H1 (cell line): ENCODE measurements at regions not wholly inside any gene's neighbourhood (a gene's known extent, or its start where the extent isn't known, plus 50 kb on each side); places are given as distances from the start of the nearest gene placed in this dataset.

Experiments
- CTCF ChIA-PET: fragments of 300-600 bp; sonication (Branson Sonifier 250); formaldehyde crosslinking; loops from one replicate; lab custom pipeline; 2021; ENCODE audit not compliant: partially characterized antibody; lab: Charles Lee
- POLR2A ChIA-PET: fragments of 300-600 bp; sonication (Branson Sonifier 250); formaldehyde crosslinking; loops from one replicate; lab custom pipeline; 2021; ENCODE audit warnings: inconsistent platforms; ENCODE audit not compliant: partially characterized antibody; lab: Charles Lee
- DNase-seq, 2 experiments: peaks; one replicate each; pipeline versions ENCODE4 v3.0.0 to v3.0.0-alpha.2; 2010 to 2022; ENCODE audit warnings: low spot score in 2 of 2, low read depth in 1 of 2, mixed read lengths in 1 of 2
- FAIRE-seq: peaks from 2 replicates; lab custom pipeline; 2011; peaks lifted over from hg19 to GRCh38; lab: Jason Lieb, UNC
- H2AFZ ChIP-seq: 2 replicates; pipeline ENCODE4 v1.8.1; 2012; ENCODE audit warnings: low read length, inconsistent platforms
- H2AK5ac ChIP-seq: 2 replicates; pipeline ENCODE4 v1.6.1; 2013; ENCODE audit warnings: low read depth, low read length
- H2BK120ac ChIP-seq: replicated peaks from 2 replicates; pipeline ENCODE3; 2013; ENCODE audit warnings: low read depth, low read length, inconsistent platforms
- H2BK12ac ChIP-seq: 2 replicates; pipeline ENCODE4 v1.6.1; 2013; ENCODE audit warnings: low read depth, low read length
- H2BK15ac ChIP-seq: 2 replicates; pipeline ENCODE4 v1.6.1; 2013; ENCODE audit warnings: low read length
- H2BK20ac ChIP-seq: 2 replicates; pipeline ENCODE4 v1.6.1; 2013; ENCODE audit warnings: low read length
- H2BK5ac ChIP-seq: 2 replicates; pipeline ENCODE4 v1.6.1; 2013; ENCODE audit warnings: low read depth, low read length
- H3K14ac ChIP-seq: 2 replicates; pipeline ENCODE4 v1.6.1; 2013; ENCODE audit warnings: inconsistent platforms; ENCODE audit not compliant: insufficient read length
- H3K18ac ChIP-seq: 2 replicates; pipeline ENCODE4 v1.6.1; 2013; ENCODE audit warnings: low read length; ENCODE audit errors: extremely low read depth
- H3K23ac ChIP-seq: 2 replicates; pipeline ENCODE4 v1.6.1; 2013; ENCODE audit warnings: inconsistent platforms; ENCODE audit not compliant: insufficient read length
- H3K23me2 ChIP-seq: 2 replicates; pipeline ENCODE4 v1.6.1; 2013; ENCODE audit warnings: low read depth, low read length
- H3K27ac ChIP-seq: 2 replicates; pipeline ENCODE4 v1.6.1; 2011; ENCODE audit warnings: low read depth, low read length, inconsistent platforms
- H3K27me3 ChIP-seq, 4 experiments: replicated peaks in 1 of 4; 1 replicate in 1 of 4; 2 replicates in 3 of 4; pipeline versions ENCODE4 v1.6.1 to v1.8.1; 2011 to 2013; ENCODE audit warnings: low read length in 3 of 4, mild to moderate bottlenecking in 3 of 4, inconsistent platforms in 2 of 4, mixed read lengths in 2 of 4, moderate library complexity in 1 of 4; ENCODE audit not compliant: control insufficient read depth in 3 of 4, insufficient read depth in 3 of 4; ENCODE audit errors: extremely low read depth in 1 of 4
- H3K36me3 ChIP-seq, 4 experiments: 2 replicates each; pipeline versions ENCODE4 v1.6.1 to v1.8.1; 2011 to 2013; ENCODE audit warnings: mild to moderate bottlenecking in 4 of 4, low read length in 3 of 4, moderate library complexity in 2 of 4, control low read depth in 1 of 4, inconsistent platforms in 1 of 4; ENCODE audit not compliant: insufficient read depth in 4 of 4, control insufficient read depth in 2 of 4
- H3K4ac ChIP-seq: replicated peaks from 2 replicates; pipeline ENCODE3; 2013; ENCODE audit warnings: low read length, low read depth, mixed read lengths, inconsistent platforms; ENCODE audit not compliant: insufficient read length
- H3K4me1 ChIP-seq, 4 experiments: replicated peaks in 1 of 4; 1 replicate in 1 of 4; 2 replicates in 3 of 4; pipeline versions ENCODE4 v1.6.1 to v1.8.1; 2011 to 2013; ENCODE audit warnings: low read length in 3 of 4, inconsistent platforms in 2 of 4, mixed read lengths in 1 of 4; ENCODE audit not compliant: insufficient read depth in 4 of 4, control insufficient read depth in 3 of 4
- H3K4me2 ChIP-seq, 2 experiments: 2 replicates each; pipeline versions ENCODE4 v1.6.1 to v1.8.1; 2011 to 2013; ENCODE audit warnings: low read depth in 2 of 2, low read length in 2 of 2, control low read depth in 1 of 2, inconsistent platforms in 1 of 2, mild to moderate bottlenecking in 1 of 2; ENCODE audit not compliant: insufficient read depth in 1 of 2
- H3K4me3 ChIP-seq, 4 experiments: fragments of 200-600, 300-600 bp in 1 of 4; sonication (generic), shearing (Covaris generic), sonication (Bioruptor Twin) in 1 of 4; 2 replicates each; pipeline versions ENCODE4 v1.5.1 to v1.8.1; 2011 to 2016; ENCODE audit warnings: low read length in 4 of 4, low read depth in 3 of 4, control low read depth in 2 of 4, inconsistent platforms in 2 of 4, mild to moderate bottlenecking in 2 of 4, mixed read lengths in 1 of 4, moderate library complexity in 1 of 4; ENCODE audit not compliant: insufficient read depth in 2 of 4; ENCODE audit errors: extremely low read depth in 1 of 4
- H3K56ac ChIP-seq: replicated peaks from 2 replicates; pipeline ENCODE3; 2013; ENCODE audit warnings: low read depth, mild to moderate bottlenecking, mixed read lengths, low read length, inconsistent platforms; ENCODE audit not compliant: insufficient read length
- H3K79me1 ChIP-seq: 2 replicates; pipeline ENCODE4 v1.6.1; 2013; ENCODE audit warnings: low read depth, low read length, control low read depth
- H3K79me2 ChIP-seq, 2 experiments: 2 replicates each; pipeline versions ENCODE4 v1.6.1 to v1.8.1; 2012 to 2013; ENCODE audit warnings: low read length in 2 of 2, mild to moderate bottlenecking in 2 of 2, inconsistent platforms in 1 of 2; ENCODE audit not compliant: insufficient read depth in 2 of 2, control insufficient read depth in 1 of 2
- H3K9ac ChIP-seq, 4 experiments: replicated peaks in 1 of 4; 1 replicate in 1 of 4; 2 replicates in 3 of 4; pipeline versions ENCODE4 v1.6.1 to v1.8.1; 2011 to 2013; ENCODE audit warnings: low read depth in 3 of 4, low read length in 3 of 4, control low read depth in 2 of 4, mild to moderate bottlenecking in 2 of 4, moderate library complexity in 2 of 4, inconsistent platforms in 1 of 4; ENCODE audit errors: extremely low read depth in 1 of 4
- H3K9me3 ChIP-seq, 2 experiments: 2 replicates each; pipeline versions ENCODE4 v1.6.1 to v1.8.1; 2012 to 2013; ENCODE audit warnings: mild to moderate bottlenecking in 2 of 2, moderate library complexity in 2 of 2, control low read depth in 1 of 2, inconsistent platforms in 1 of 2, low read depth in 1 of 2, low read length in 1 of 2, mixed read lengths in 1 of 2; ENCODE audit not compliant: insufficient read depth in 2 of 2
- H4K20me1 ChIP-seq, 2 experiments: replicated peaks in 1 of 2; 2 replicates each; pipeline versions ENCODE3 to v1.8.1; 2011 to 2013; ENCODE audit warnings: inconsistent platforms in 2 of 2, low read length in 2 of 2, mild to moderate bottlenecking in 1 of 2; ENCODE audit not compliant: insufficient read depth in 2 of 2, control insufficient read depth in 1 of 2
- H4K5ac ChIP-seq: 2 replicates; pipeline ENCODE4 v1.6.1; 2013; ENCODE audit warnings: low read length, low read depth, mixed read lengths, inconsistent platforms; ENCODE audit not compliant: insufficient read length
- H4K8ac ChIP-seq: 2 replicates; pipeline ENCODE4 v1.8.0; 2013; ENCODE audit warnings: mild to moderate bottlenecking, moderate library complexity, low read length, inconsistent platforms; ENCODE audit not compliant: insufficient read depth; ENCODE audit errors: extremely low read depth
- H4K91ac ChIP-seq: replicated peaks from 2 replicates; pipeline ENCODE3; 2013; ENCODE audit warnings: low read length, mixed read lengths, inconsistent platforms; ENCODE audit not compliant: insufficient read length
- RAD21 ChIP-seq, 2 experiments: IDR thresholded peaks in 1 of 2; conservative IDR thresholded peaks in 1 of 2; 2 replicates each; pipeline ENCODE4 v1.6.1; 2011; ENCODE audit warnings: low read depth in 2 of 2, low read length in 2 of 2, improper control_type of control experiment in 1 of 2, inconsistent platforms in 1 of 2, mild to moderate bottlenecking in 1 of 2, moderate library complexity in 1 of 2
- WGBS, 2 experiments: shearing (Covaris generic) in 1 of 2; methylation state at CpG; one replicate each; pipeline versions ENCODE4 v1.1.6 to v1.1.7; 2013 to 2015; ENCODE audit warnings: low lambda C conversion rate in 2 of 2, mixed read lengths in 2 of 2, inconsistent platforms in 1 of 2, low coverage in 1 of 2, missing lambda C conversion rate in 1 of 2; ENCODE audit not compliant: insufficient replicate concordance in 2 of 2, insufficient coverage in 1 of 2, insufficient read length in 1 of 2; ENCODE audit errors: extremely low coverage in 1 of 2, missing lambda C conversion rate in 1 of 2; 5-methylcytosine and 5-hydroxymethylcytosine counted together
- TF ChIP-seq, protein P1 (sequence below): IDR thresholded peaks from 2 replicates; pipeline ENCODE4 v1.6.1; 2012; ENCODE audit warnings: inconsistent platforms

DNA sequence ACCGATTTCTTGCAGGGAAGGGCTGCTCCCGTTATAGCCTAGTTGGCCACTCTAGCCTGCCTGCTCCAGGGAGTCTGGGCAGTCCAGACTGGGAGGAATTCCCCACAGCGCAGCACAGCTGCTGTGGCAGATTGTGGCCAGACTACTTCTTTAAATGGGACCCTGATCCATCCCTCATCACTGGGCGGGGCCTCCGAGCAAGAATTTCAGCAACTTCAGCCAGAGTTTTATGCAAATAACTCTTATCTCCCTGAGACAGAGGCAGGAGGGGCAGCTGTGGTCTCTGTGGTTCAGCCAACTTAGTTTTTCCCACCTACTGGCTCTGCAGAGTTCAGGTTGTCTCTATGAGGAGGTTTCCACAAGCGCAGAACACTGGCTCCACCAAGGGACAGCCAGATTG lies 1583.2 kb downstream of the SUCLG1 start:
- Histone ChIP-seq H2BK12ac (no peak overlapping the region), H3K4me1 (no peaks in the 10 kb centered on the region), H2BK120ac (no peak overlapping the region), H3K4me2 (no peak overlapping the region), H2AFZ (no peak overlapping the region), H4K8ac (no peak overlapping the region), H3K27me3 (no peaks in the 10 kb centered on the region), H2BK20ac (no peak overlapping the region), H3K79me2 (no peaks in the 10 kb centered on the region), H2BK5ac (no peak overlapping the region), H3K79me1 (no peaks in the 10 kb centered on the region), H3K56ac (no peak overlapping the region), H3K27ac (no peak overlapping the region), H3K36me3 (no peaks in the 10 kb centered on the region; a peak in 1 of 8 replicates), H3K14ac (no peak overlapping the region), H4K91ac (no peak overlapping the region), H3K23ac (no peak overlapping the region), H3K23me2 (no peaks in the 10 kb centered on the region), H4K5ac (no peak overlapping the region), H3K18ac (no peak overlapping the region), H3K9ac (no peak overlapping the region), H2BK15ac (no peak overlapping the region), H3K4ac (no peak overlapping the region), H3K4me3 (no peak overlapping the region), H4K20me1 (no peaks in the 10 kb centered on the region), H3K9me3 (no peaks in the 10 kb centered on the region), H2AK5ac (no peak overlapping the region)
- WGBS, 2 experiments: 97% methylated on average over 6 of the region's 6 CpGs; no CpG with 5 or more reads in 1 of the 2 experiments
- ChIA-PET POLR2A (no interaction called here), CTCF (interaction anchor here (1.0 kb wide), 1 partner anchor 14 kb away, joined by 3 read pairs; no protein-coding TSS in a partner anchor)
- no peak for FAIRE-seq
- TF ChIP-seq, protein P1, sequence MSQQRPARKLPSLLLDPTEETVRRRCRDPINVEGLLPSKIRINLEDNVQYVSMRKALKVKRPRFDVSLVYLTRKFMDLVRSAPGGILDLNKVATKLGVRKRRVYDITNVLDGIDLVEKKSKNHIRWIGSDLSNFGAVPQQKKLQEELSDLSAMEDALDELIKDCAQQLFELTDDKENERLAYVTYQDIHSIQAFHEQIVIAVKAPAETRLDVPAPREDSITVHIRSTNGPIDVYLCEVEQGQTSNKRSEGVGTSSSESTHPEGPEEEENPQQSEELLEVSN: no peak
- peak in 1 of 2 experiments; percentile 3; a peak in 1 of 4 replicates for TF ChIP-seq RAD21 (IDR thresholded peaks at IDR 0.05 in 1 of 2, conservative IDR thresholded peaks at IDR 0.05 in 1 of 2; ENCODE audit: low read depth in 2 of 2, low read length in 2 of 2)
- DNase-seq: no peak
